Caco-2 (cell line): ENCODE measurements at regions not wholly inside any gene's neighbourhood (a gene's known extent, or its start where the extent isn't known, plus 50 kb on each side); places are given as distances from the start of the nearest gene placed in this dataset.

ENCODE experiments used
- BruUV-seq: library from RNA; stranded (reverse); fragments of 400-500 nt; replicated peaks from 2 replicates; lab custom pipeline; 2021; lab: Mats Ljungman, UMichigan
- CTCF ChIA-PET: fragments of 300-600 bp; sonication (Branson Sonifier 250); formaldehyde crosslinking; loops from one replicate; lab custom pipeline; 2022; ENCODE audit warnings: antibody characterized with exemption; lab: Charles Lee
- POLR2A ChIA-PET: fragments of 300-600 bp; sonication (Branson Sonifier 250); formaldehyde crosslinking; loops from one replicate; lab custom pipeline; 2022; ENCODE audit warnings: antibody characterized with exemption; lab: Charles Lee
- DNase-seq, 2 experiments: peaks; one replicate each; pipeline versions ENCODE4 v3.0.0 to v3.0.0-alpha.2; 2020 to 2022
- H3K27me3 ChIP-seq: replicated peaks from 2 replicates; pipeline ENCODE4 v1.6.0; 2011; ENCODE audit warnings: low read length; ENCODE audit not compliant: control insufficient read depth, insufficient read depth
- H3K36me3 ChIP-seq: 2 replicates; pipeline ENCODE4 v1.5.1; 2011; ENCODE audit warnings: low read length; ENCODE audit not compliant: control insufficient read depth, insufficient read depth
- H3K4me1 ChIP-seq: fragments of 250-450 bp; sonication (Bioruptor Pico); 2 replicates; pipeline ENCODE4 v1.5.1; 2020; ENCODE audit warnings: mild to moderate bottlenecking
- H3K4me3 ChIP-seq: 2 replicates; pipeline ENCODE4 v1.5.1; 2011; ENCODE audit warnings: low read depth, mild to moderate bottlenecking, control low read depth, low read length
- H3K9me3 ChIP-seq: fragments of 250-450 bp; sonication (Bioruptor Pico); 2 replicates; pipeline ENCODE4 v1.5.1; 2020; ENCODE audit warnings: mild to moderate bottlenecking, moderate library complexity
- H3K27ac Mint-ChIP-seq: one replicate; pipeline ENCODE4 v1.8.0; 2022; ENCODE audit warnings: mixed read lengths; ENCODE audit not compliant: unreplicated experiment
- H3K27me3 Mint-ChIP-seq: one replicate; pipeline ENCODE4 v1.8.0; 2022; ENCODE audit warnings: mixed read lengths; ENCODE audit not compliant: insufficient read depth, unreplicated experiment
- H3K36me3 Mint-ChIP-seq: one replicate; pipeline ENCODE4 v1.8.0; 2022; ENCODE audit warnings: mild to moderate bottlenecking, mixed read lengths; ENCODE audit not compliant: insufficient read depth, unreplicated experiment
- H3K4me1 Mint-ChIP-seq: one replicate; pipeline ENCODE4 v1.8.0; 2022; ENCODE audit warnings: low read depth, mixed read lengths; ENCODE audit not compliant: unreplicated experiment
- H3K4me3 Mint-ChIP-seq: one replicate; pipeline ENCODE4 v1.8.0; 2022; ENCODE audit warnings: mild to moderate bottlenecking, moderate library complexity, mixed read lengths; ENCODE audit not compliant: unreplicated experiment
- H3K9me3 Mint-ChIP-seq: one replicate; pipeline ENCODE4 v1.8.0; 2022; ENCODE audit warnings: mixed read lengths; ENCODE audit not compliant: unreplicated experiment
- intact Hi-C: fragments of 100-400 bp; cut with micrococcal nuclease; formaldehyde crosslinking; loops from one replicate; pipeline ENCODE4 v1.10.0; 2022; ENCODE audit not compliant: unreplicated experiment
- TF ChIP-seq, protein P1 (sequence below), 2 experiments: fragments of 200-600 bp in 1 of 2; IDR thresholded peaks; 1 replicate in 1 of 2; 2 replicates in 1 of 2; pipeline versions ENCODE4 v1.5.1 to v1.8.0; 2011 to 2022; ENCODE audit warnings: antibody characterized with exemption in 1 of 2, control low read depth in 1 of 2, inconsistent platforms in 1 of 2, low read depth in 1 of 2, low read length in 1 of 2, mild to moderate bottlenecking in 1 of 2, moderate library complexity in 1 of 2; ENCODE audit not compliant: insufficient read depth in 1 of 2, severe bottlenecking in 1 of 2, unreplicated experiment in 1 of 2

DNA sequence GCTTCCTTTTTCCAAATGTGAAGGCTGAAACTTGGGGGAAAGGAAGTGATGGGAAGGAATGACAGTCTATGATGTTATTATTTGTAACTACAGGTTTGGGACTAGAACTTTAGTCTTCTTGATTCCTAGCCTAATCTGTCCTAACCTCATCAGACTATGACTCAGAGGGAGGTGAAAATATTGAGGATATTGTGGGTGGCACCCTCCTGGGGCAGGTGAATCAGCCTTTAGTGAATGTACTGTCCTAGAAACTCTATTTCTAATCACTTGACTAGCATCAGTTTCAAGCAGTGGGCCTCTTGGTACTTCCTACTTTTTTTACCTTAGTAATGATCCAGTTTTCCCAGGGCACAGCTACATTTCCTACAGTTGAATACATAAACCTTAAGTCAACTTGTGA, 829.0 kb upstream of the API5 start:
- no peaks in the 10 kb centered on the region for H3K4me1 ChIP-seq
- intact Hi-C loops: no loop called here
- CTCF ChIA-PET: no interaction called here
- H3K9me3 ChIP-seq: no peaks in the 10 kb centered on the region
- Mint-ChIP-seq H3K9me3 (peaks cover 10% of the 10 kb centered on the region), H3K27ac (no peak overlapping the region), H3K4me1 (no peaks in the 10 kb centered on the region), H3K36me3 (no peaks in the 10 kb centered on the region), H3K27me3 (no peaks in the 10 kb centered on the region), H3K4me3 (no peak overlapping the region)
- no TSS peak for BruUV-seq
- H3K4me3 ChIP-seq: no peak overlapping the region
- H3K27me3 ChIP-seq: no peaks in the 10 kb centered on the region
- TF ChIP-seq, protein P1, sequence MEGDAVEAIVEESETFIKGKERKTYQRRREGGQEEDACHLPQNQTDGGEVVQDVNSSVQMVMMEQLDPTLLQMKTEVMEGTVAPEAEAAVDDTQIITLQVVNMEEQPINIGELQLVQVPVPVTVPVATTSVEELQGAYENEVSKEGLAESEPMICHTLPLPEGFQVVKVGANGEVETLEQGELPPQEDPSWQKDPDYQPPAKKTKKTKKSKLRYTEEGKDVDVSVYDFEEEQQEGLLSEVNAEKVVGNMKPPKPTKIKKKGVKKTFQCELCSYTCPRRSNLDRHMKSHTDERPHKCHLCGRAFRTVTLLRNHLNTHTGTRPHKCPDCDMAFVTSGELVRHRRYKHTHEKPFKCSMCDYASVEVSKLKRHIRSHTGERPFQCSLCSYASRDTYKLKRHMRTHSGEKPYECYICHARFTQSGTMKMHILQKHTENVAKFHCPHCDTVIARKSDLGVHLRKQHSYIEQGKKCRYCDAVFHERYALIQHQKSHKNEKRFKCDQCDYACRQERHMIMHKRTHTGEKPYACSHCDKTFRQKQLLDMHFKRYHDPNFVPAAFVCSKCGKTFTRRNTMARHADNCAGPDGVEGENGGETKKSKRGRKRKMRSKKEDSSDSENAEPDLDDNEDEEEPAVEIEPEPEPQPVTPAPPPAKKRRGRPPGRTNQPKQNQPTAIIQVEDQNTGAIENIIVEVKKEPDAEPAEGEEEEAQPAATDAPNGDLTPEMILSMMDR (IDR thresholded peaks at IDR 0.05; ENCODE audit: insufficient read depth in 1 of 2, low read depth in 1 of 2, low read length in 1 of 2, severe bottlenecking in 1 of 2, unreplicated experiment in 1 of 2): no peak
- POLR2A ChIA-PET: no interaction called here
- no peak for DNase-seq
- H3K36me3 ChIP-seq: no peaks in the 10 kb centered on the region

DNA sequence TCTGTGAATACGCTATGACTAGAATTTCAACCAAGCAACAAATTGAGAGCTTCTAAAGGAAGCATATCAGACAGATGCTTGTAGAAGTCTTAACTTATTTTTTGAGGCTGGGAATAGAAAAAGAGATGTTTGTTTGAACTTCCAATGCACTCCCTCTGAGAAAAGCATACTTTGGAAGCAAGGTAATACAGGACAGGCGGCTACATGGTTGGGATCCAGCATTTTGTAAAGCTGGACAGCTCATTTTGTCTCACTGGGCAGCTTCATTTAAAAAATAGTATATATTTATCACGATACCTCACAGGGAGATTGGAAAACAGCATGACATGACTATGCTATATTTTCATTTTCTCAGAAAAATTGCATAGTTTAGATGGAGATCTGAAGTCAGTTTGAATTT, 821.3 kb upstream of the API5 start:
- Histone ChIP-seq H3K4me1 (no peaks in the 10 kb centered on the region), H3K27me3 (no peaks in the 10 kb centered on the region), H3K36me3 (no peaks in the 10 kb centered on the region), H3K4me3 (no peak overlapping the region), H3K9me3 (no peaks in the 10 kb centered on the region)
- DNase-seq: no peak
- no TSS peak for BruUV-seq
- H3K27ac Mint-ChIP-seq: no peak overlapping the region
- no peaks in the 10 kb centered on the region for H3K36me3 Mint-ChIP-seq
- no peaks in the 10 kb centered on the region for H3K9me3 Mint-ChIP-seq
- TF ChIP-seq, protein P1 (IDR thresholded peaks at IDR 0.05; ENCODE audit: insufficient read depth in 1 of 2, low read depth in 1 of 2, low read length in 1 of 2, severe bottlenecking in 1 of 2, unreplicated experiment in 1 of 2): no peak
- H3K4me3 Mint-ChIP-seq: no peak overlapping the region
- CTCF ChIA-PET: no interaction called here
- intact Hi-C loops: no loop called here
- no peaks in the 10 kb centered on the region for H3K27me3 Mint-ChIP-seq
- no peaks in the 10 kb centered on the region for H3K4me1 Mint-ChIP-seq
- POLR2A ChIA-PET: no interaction called here

DNA sequence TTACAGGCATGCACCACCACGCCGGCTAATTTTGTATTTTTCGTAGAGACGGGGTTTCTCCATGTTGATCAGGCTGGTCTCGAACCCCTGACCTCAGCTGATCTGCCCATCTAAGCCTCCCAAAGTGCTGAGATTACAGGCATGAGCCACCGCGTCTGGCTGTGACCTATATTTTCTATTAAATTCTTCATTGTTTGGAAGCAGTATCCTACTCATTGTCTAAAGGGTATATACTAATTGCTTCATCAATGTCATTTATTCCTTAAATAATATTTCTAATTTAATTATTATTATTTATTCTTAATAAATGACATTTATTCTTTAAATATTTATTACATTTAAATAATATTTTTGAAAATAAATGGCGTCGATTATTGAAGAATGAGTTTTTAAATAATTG, 817.3 kb upstream of the API5 start:
- Histone ChIP-seq H3K36me3 (no peaks in the 10 kb centered on the region), H3K4me1 (no peaks in the 10 kb centered on the region), H3K27me3 (no peaks in the 10 kb centered on the region), H3K9me3 (no peaks in the 10 kb centered on the region), H3K4me3 (no peak overlapping the region)
- ChIA-PET POLR2A (no interaction called here), CTCF (no interaction called here)
- H3K4me1 Mint-ChIP-seq: no peaks in the 10 kb centered on the region
- no peaks in the 10 kb centered on the region for H3K9me3 Mint-ChIP-seq
- TF ChIP-seq, protein P1 (IDR thresholded peaks at IDR 0.05; ENCODE audit: insufficient read depth in 1 of 2, low read depth in 1 of 2, low read length in 1 of 2, severe bottlenecking in 1 of 2, unreplicated experiment in 1 of 2): no peak
- H3K27me3 Mint-ChIP-seq: no peaks in the 10 kb centered on the region
- H3K36me3 Mint-ChIP-seq: no peaks in the 10 kb centered on the region
- H3K27ac Mint-ChIP-seq: no peak overlapping the region
- intact Hi-C loops: no loop called here
- no peak for DNase-seq
- H3K4me3 Mint-ChIP-seq: no peak overlapping the region
- no TSS peak for BruUV-seq
